Stimulated activated CD4-positive, alpha-beta T cell treated with anti-CD3 and anti-CD28 coated beads, Interleukin-4, amount 100 ng/mL, for 48 hours (primary cell): ENCODE measurements at regions not wholly inside any gene's neighbourhood (a gene's known extent, or its start where the extent isn't known, plus 50 kb on each side); places are given as distances from the start of the nearest gene placed in this dataset.
"Not testable (repeated sequence)": the region's sequence is repeated elsewhere in the genome, so short reads cannot be mapped to it uniquely, and the experiment has no call there.

ENCODE experiments used
- DNase-seq, 2 donors: peaks; one replicate each; pipeline ENCODE4 v3.0.0-alpha.2; 2020; ENCODE audit warnings: low read depth in 2 of 2

DNA sequence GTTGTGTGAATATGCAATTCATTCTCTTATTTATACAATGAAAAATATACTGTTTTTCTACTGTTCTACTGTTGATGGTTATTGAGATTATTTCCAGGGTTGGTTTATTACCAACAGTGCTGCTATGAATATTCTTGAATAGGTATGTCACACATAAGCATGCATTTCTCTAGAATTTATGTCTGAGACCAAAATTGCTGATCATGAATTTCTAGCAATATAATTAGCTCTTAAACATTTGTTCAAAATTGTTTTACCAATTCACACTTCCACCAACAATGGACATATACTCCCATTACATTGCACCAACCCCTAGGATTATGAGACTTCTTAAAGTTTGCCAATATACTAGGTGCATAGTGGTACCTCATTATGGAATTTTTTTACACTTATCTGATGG, 164.1 kb upstream of the KCNQ5 start:
- no peak for DNase-seq

GRCh38 chr6:72458521-72458920, 163.3 kb upstream of the KCNQ5 start:
- DNase-seq = no peak

DNA sequence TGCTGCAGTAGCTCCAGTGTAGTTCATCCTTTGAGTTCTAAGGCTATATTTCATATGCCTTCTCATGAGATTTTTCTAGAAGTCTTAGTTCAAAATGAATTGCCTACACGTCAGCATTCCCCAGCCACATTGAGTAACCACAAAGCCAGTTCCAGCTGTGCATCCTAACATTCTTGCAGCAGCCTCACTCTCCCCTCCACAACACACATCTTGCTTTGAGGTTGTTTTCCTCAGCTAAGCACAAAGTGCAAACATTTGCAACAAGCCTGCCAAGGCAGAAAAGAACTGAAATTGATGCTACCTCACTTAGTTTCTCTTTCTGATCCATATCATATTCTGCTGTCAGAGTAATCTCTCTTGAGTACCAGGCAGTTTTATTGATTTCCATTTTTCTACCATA, 160.7 kb upstream of the KCNQ5 start:
- no peak for DNase-seq

GRCh38 chr6:72464246-72464645, 157.6 kb upstream of the KCNQ5 start:
- no peak for DNase-seq

- DNase-seq = no peak
Observed at GRCh38 chr6:72464791-72465691, 156.8 kb upstream of the KCNQ5 start.

- no peak for DNase-seq
Observed at GRCh38 chr6:72466471-72466870, 155.4 kb upstream of the KCNQ5 start.

GRCh38 chr6:72466971-72467566, 154.8 kb upstream of the KCNQ5 start:
- DNase-seq = no peak

DNA sequence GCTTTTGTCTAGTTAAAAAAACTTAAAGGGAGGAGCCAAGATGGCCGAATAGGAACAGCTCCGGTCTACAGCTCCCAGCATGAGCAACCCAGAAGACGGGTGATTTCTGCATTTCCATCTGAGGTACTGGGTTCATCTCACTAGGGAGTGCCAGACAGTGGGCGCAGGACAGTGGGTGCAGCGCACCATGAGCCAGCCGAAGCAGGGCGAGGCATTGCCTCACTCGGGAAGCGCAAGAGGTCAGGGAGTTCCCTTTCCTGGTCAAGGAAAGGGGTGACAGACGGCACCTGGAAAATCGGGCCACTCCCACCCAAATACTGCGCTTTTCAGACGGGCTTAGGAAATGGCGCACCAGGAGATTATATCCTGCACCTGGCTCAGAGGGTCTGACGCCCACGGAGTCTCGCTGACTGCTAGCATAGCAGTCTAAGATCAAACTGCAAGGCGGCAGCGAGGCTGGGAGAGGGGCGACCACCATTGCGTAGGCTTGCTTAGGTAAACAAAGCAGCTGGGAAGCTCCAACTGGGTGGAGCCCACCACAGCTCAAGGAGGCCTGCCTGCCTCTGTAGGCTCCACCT, 152.4 kb upstream of the KCNQ5 start:
- DNase-seq = not testable (repeated sequence)

- no peak for DNase-seq
Observed at GRCh38 chr6:72476051-72476450, 145.8 kb upstream of the KCNQ5 start.

DNA sequence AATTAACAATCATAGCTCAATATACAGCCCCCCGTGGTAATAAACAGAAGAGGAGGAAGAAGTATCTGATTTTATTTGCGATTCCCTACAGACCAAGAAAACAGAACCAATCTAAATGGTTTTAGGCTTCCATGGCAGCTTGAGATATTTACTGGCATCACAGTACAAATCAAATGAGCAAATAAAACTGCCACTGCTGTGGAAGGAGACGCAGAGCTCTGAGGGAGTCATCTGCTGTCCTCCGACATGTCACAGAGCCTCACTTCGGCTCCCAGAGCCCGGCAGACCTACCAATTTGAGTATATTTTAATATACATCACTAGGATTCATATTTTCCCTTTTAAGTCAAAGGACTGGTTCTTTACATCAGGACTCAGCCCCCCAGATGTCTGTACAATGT, 145.2 kb upstream of the KCNQ5 start:
- no peak for DNase-seq

GRCh38 chr6:72495441-72495840, 126.4 kb upstream of the KCNQ5 start:
- DNase-seq = no peak

- no peak for DNase-seq
Observed at GRCh38 chr6:72497186-72497585, 124.7 kb upstream of the KCNQ5 start.

DNA sequence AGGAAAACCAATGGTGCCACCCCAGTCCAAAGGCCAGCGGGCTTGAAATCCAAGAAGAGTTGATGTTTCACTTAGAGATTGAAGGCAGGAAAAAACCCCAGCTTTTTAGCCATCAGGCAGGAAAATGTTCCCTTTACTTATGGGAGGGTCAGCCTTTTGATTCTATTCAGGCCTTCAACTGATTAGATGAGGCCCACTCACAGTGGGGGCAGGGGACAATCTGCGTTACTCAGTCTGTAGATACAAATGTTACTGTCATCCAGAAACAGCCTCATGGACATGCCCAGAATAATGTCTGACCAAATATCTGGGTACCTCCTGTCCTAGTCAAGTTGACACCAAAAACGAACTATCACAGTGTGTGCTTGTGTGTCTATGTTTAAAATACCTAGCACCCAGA, 121.2 kb upstream of the KCNQ5 start:
- no peak for DNase-seq

DNA sequence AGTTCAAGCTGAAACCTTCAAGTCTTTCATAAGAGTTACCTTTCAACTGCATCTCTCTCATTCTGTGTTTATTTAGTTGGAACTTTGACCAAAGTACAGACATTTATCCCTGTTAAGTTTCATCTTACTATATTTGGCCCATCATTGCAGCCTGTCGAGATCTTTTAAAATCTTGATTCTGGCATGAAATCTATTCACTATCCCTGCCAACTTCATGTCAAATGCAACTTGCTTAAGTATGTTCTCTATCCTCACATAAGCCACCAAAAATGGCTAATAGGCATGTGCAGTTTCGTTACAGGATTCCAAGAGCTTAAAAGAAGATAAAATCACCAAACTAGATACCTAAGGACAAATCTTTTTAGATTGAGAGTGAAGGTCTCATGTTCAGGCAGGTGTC, 117.5 kb upstream of the KCNQ5 start:
- no peak for DNase-seq

DNA sequence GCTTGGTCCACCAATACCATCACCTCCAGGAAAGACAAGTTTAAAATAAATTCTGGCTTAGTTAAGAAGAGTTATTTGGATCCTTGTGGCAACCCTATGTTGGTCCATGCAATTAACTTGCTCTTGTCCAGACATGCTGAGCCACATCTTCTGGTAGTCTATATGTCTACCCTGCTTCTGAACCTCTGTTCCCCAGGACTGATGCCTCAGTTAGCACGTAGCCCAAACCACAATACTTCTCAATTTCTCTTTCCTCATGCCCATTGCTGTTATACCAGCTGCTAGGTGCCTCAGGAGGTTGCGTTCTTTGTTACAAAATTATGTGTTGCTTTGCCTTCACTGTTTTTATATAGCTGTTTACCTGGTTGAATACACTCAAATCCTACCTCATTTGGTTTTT, 116.4 kb upstream of the KCNQ5 start:
- no peak for DNase-seq

- no peak for DNase-seq
Observed at GRCh38 chr6:72519871-72520270, 102.0 kb upstream of the KCNQ5 start.

GRCh38 chr6:72521684-72522083, 100.2 kb upstream of the KCNQ5 start:
- no peak for DNase-seq

- DNase-seq = peak in 1 of 2 donors; percentile 9
Observed at GRCh38 chr6:72522735-72523141, 99.1 kb upstream of the KCNQ5 start.

GRCh38 chr6:72524011-72524645, 97.7 kb upstream of the KCNQ5 start:
- no peak for DNase-seq

GRCh38 chr6:72525821-72526510, 95.9 kb upstream of the KCNQ5 start:
- no peak for DNase-seq

- no peak for DNase-seq
Observed at GRCh38 chr6:72530152-72530551, 91.7 kb upstream of the KCNQ5 start.

GRCh38 chr6:72530750-72531149, 91.1 kb upstream of the KCNQ5 start:
- no peak for DNase-seq
